Gastroesophageal sphincter (tissue), 3 donors: ENCODE measurements at regions not wholly inside any gene's neighbourhood (a gene's known extent, or its start where the extent isn't known, plus 50 kb on each side); places are given as distances from the start of the nearest gene placed in this dataset.

Experiments
- EP300 ChIP-seq: sonication (generic); formaldehyde crosslinking; IDR thresholded peaks from one replicate; pipeline ENCODE4 v1.6.1; 2017; ENCODE audit warnings: antibody characterized with exemption, mild to moderate bottlenecking
- POLR2A ChIP-seq, 2 donors: fragments of 450-650 bp; IDR thresholded peaks; one replicate each; pipeline ENCODE4 v1.6.1; 2017; ENCODE audit warnings: antibody characterized with exemption in 2 of 2, mild to moderate bottlenecking in 2 of 2, moderate library complexity in 1 of 2
- POLR2AphosphoS5 ChIP-seq: sonication (generic); formaldehyde crosslinking; IDR thresholded peaks from one replicate; pipeline ENCODE4 v1.6.1; 2017; ENCODE audit warnings: antibody characterized with exemption
- TF ChIP-seq, protein P1 (sequence below), 4 experiments: fragments of 200-600 bp in 2 of 4; fragments of 450-650 bp in 2 of 4; sonication (generic) in 1 of 4; IDR thresholded peaks; one replicate each; pipeline ENCODE4 v1.5.1; 2017 to 2019; ENCODE audit warnings: antibody characterized with exemption in 4 of 4, mild to moderate bottlenecking in 2 of 4, moderate library complexity in 2 of 4

DNA sequence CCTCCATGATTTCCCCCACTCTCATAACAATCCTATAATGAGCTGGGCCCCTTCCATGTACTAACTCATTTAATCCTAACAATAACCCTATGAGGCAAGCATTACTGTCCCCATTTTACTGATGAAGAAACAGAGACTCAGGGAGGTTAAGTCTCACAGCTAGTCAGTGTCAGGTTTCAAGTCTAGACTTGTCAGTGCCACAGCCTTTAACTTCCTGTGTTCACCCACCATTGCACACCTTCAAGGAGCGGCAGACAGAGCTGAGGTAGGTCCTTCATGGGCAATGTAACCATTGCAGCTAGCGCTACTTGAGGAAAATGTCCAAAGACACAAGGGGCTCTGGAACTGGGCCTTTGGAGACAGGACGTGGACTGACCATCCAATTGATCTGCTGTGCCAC is 105.8 kb upstream of the CTNNB1 start:
- TF ChIP-seq POLR2A (IDR thresholded peaks at IDR 0.05) (no peak), EP300 (no peak), POLR2AphosphoS5 (no peak)
- TF ChIP-seq, protein P1, sequence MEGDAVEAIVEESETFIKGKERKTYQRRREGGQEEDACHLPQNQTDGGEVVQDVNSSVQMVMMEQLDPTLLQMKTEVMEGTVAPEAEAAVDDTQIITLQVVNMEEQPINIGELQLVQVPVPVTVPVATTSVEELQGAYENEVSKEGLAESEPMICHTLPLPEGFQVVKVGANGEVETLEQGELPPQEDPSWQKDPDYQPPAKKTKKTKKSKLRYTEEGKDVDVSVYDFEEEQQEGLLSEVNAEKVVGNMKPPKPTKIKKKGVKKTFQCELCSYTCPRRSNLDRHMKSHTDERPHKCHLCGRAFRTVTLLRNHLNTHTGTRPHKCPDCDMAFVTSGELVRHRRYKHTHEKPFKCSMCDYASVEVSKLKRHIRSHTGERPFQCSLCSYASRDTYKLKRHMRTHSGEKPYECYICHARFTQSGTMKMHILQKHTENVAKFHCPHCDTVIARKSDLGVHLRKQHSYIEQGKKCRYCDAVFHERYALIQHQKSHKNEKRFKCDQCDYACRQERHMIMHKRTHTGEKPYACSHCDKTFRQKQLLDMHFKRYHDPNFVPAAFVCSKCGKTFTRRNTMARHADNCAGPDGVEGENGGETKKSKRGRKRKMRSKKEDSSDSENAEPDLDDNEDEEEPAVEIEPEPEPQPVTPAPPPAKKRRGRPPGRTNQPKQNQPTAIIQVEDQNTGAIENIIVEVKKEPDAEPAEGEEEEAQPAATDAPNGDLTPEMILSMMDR (IDR thresholded peaks at IDR 0.05), result no peak
